ENCODE measurements at regions not wholly inside any gene's neighbourhood (a gene's known extent, or its start where the extent isn't known, plus 50 kb on each side); places are given as distances from the start of the nearest gene placed in this dataset.
A peak's percentile ranks its signal among the peaks of the same experiment; 100 is the strongest.
"Not testable (repeated sequence)": the region's sequence is repeated elsewhere in the genome, so short reads cannot be mapped to it uniquely, and the experiment has no call there.

DNA sequence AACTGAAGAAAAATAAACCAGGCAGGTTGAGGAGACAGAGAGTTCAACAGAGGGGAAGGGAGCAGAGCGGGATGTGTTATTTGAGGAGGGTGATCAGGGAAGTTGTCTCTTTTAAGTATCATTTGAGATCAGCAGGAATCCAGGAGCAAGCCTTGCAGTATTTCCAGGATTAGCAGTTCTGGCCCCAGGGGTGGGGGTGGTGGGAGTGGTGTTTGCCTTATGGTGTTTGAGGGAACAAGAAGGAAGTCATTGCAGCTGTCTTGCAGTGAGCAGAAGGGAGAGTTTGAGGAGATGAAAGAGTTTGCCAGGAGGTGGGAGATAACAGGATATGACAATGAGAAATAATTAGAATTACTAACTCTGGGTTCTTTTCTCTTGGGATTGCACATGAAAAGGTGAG lies 418.6 kb downstream of the NELL2 start:
- TF ChIP-seq, protein P1, sequence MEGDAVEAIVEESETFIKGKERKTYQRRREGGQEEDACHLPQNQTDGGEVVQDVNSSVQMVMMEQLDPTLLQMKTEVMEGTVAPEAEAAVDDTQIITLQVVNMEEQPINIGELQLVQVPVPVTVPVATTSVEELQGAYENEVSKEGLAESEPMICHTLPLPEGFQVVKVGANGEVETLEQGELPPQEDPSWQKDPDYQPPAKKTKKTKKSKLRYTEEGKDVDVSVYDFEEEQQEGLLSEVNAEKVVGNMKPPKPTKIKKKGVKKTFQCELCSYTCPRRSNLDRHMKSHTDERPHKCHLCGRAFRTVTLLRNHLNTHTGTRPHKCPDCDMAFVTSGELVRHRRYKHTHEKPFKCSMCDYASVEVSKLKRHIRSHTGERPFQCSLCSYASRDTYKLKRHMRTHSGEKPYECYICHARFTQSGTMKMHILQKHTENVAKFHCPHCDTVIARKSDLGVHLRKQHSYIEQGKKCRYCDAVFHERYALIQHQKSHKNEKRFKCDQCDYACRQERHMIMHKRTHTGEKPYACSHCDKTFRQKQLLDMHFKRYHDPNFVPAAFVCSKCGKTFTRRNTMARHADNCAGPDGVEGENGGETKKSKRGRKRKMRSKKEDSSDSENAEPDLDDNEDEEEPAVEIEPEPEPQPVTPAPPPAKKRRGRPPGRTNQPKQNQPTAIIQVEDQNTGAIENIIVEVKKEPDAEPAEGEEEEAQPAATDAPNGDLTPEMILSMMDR (IDR thresholded peaks at IDR 0.05; ENCODE audit: low read depth, low read length), result no peak
- peak; percentile 84 for DNase-seq
- H3K27ac ChIP-seq, result peak overlapping the region; percentile 3; the same call in 1 of the 2 replicates
- no peaks in the 10 kb centered on the region for H3K9me3 ChIP-seq (ENCODE audit: severe bottlenecking)
- H3K36me3 ChIP-seq, result no peaks in the 10 kb centered on the region
- no peak overlapping the region for H3K4me3 ChIP-seq (ENCODE audit: low read depth, low read length)
- no peaks in the 10 kb centered on the region for H3K27me3 ChIP-seq (ENCODE audit: insufficient read depth, low read depth, severe bottlenecking)

DNA sequence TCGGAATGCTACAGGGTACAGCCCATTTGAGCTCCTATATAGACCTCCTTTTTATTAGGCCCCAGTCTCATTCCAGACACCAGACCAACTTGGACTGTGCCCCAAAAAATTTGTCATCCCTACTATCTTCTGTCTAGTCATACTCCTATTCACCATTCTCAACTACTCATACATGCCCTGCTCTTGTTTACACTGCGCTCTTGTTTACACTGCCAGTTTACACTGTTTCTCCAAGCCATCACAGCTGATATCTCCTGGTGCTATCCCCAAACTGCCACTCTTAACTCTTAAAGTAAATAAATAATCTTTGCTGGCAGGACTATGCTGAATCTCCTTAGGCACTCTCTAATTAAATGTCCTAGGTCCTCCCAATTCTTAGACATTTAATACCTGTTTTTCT lies 421.2 kb downstream of the NELL2 start:
- not testable (repeated sequence) for H3K36me3 ChIP-seq; H3K27me3 ChIP-seq (ENCODE audit: insufficient read depth, low read depth, severe bottlenecking); H3K9me3 ChIP-seq (ENCODE audit: severe bottlenecking); H3K4me3 ChIP-seq (ENCODE audit: low read depth, low read length); H3K27ac ChIP-seq; DNase-seq

DNA sequence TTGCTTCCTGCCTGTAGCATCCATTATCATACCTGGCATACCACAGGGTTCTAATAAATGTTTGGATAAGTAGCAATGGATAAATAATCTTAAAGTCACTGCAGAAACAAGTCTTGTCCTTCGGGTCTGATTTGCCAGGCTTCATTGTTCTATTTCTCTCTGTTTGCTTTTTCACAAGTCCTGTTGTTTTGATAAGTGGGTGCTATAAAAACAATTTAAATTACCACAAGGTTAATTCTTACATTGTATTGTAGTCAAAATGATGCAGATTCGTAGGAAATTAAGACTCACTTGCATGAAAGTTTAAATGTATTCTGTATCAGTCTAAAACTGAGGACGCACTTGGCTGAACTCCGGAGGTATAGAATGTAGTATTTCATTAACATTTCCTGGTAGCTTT lies 429.9 kb downstream of the NELL2 start:
- no peaks in the 10 kb centered on the region for H3K9me3 ChIP-seq (ENCODE audit: severe bottlenecking)
- no peaks in the 10 kb centered on the region for H3K36me3 ChIP-seq
- no peaks in the 10 kb centered on the region for H3K27me3 ChIP-seq (ENCODE audit: insufficient read depth, low read depth, severe bottlenecking)
- no peak overlapping the region for H3K27ac ChIP-seq
- no peak for DNase-seq
- TF ChIP-seq, protein P1 (IDR thresholded peaks at IDR 0.05; ENCODE audit: low read depth, low read length), result no peak
- no peak overlapping the region for H3K4me3 ChIP-seq (ENCODE audit: low read depth, low read length)

DNA sequence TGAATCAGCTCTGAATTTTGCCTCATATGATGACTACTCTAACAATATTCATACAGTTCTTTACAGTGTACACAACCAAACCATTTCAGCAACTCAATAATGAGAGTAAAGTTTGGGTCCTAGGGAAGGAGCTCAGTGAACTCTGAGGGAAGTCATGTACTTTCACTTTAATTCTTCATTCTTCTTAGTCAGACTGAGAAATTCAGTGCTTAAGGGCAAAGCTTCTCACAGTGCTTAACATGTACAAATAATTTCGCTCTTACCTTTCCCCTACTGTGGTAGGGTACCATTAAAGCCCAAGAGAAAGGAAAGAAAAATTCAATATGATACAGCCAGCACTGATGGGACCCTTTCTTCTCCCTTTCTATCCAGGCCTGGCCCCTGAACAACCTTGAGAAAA lies 435.0 kb downstream of the NELL2 start:
- no peak overlapping the region for H3K4me3 ChIP-seq (ENCODE audit: low read depth, low read length)
- DNase-seq, result no peak
- H3K27ac ChIP-seq, result no peak overlapping the region
- H3K36me3 ChIP-seq, result no peaks in the 10 kb centered on the region
- no peaks in the 10 kb centered on the region for H3K9me3 ChIP-seq (ENCODE audit: severe bottlenecking)
- TF ChIP-seq, protein P1 (IDR thresholded peaks at IDR 0.05; ENCODE audit: low read depth, low read length), result no peak
- no peaks in the 10 kb centered on the region for H3K27me3 ChIP-seq (ENCODE audit: insufficient read depth, low read depth, severe bottlenecking)
